Neural cell (in vitro differentiated cells): ENCODE measurements at regions not wholly inside any gene's neighbourhood (a gene's known extent, or its start where the extent isn't known, plus 50 kb on each side); places are given as distances from the start of the nearest gene placed in this dataset.

Experiments used
- EP300 ChIP-seq: fragments of 450-650 bp; conservative IDR thresholded peaks from 2 replicates; pipeline ENCODE4 v1.6.1; 2014; ENCODE audit warnings: antibody characterized with exemption, mild to moderate bottlenecking, moderate library complexity; ENCODE audit not compliant: poor library complexity, severe bottlenecking
- EZH2 ChIP-seq: fragments of 200-600, 300-800 bp; shearing (Covaris generic), sonication (generic); IDR thresholded peaks from 2 replicates; pipeline ENCODE4 v1.6.1; 2014; ENCODE audit warnings: antibody characterized with exemption, low read length, borderline replicate concordance, mild to moderate bottlenecking; ENCODE audit not compliant: insufficient read depth, poor library complexity, severe bottlenecking
- POLR2AphosphoS5 ChIP-seq: IDR thresholded peaks from 2 replicates; pipeline ENCODE4 v1.6.1; 2012
- SMC3 ChIP-seq: fragments of 450-650 bp; conservative IDR thresholded peaks from 2 replicates; pipeline ENCODE4 v1.6.1; 2014; ENCODE audit warnings: antibody characterized with exemption, mild to moderate bottlenecking, moderate library complexity; ENCODE audit not compliant: poor library complexity
- TF ChIP-seq, protein P1 (sequence below): fragments of 450-650 bp; IDR thresholded peaks from 2 replicates; pipeline ENCODE4 v1.5.1; 2014; ENCODE audit warnings: antibody characterized with exemption, mild to moderate bottlenecking, moderate library complexity; ENCODE audit not compliant: poor library complexity, severe bottlenecking

DNA sequence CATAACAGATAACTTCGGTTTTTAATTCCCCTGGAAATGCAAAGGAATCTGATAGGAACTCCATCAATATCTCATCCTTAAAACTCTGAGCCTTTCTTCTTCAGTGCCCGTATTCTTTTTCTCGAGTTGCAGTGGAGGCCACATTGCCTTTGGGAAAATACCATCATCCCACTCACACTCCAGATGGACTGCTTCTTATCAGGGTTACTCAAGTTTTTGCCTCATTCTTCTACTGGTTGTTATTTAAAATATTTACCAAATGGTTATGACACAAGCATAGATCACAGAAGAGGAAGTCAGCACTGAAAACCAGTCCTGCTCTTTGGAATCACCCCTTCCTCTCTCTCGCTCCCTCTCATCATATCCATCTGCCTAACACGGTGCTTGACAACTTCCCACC lies 1020.5 kb upstream of the SLC10A2 start:
- TF ChIP-seq, protein P1, sequence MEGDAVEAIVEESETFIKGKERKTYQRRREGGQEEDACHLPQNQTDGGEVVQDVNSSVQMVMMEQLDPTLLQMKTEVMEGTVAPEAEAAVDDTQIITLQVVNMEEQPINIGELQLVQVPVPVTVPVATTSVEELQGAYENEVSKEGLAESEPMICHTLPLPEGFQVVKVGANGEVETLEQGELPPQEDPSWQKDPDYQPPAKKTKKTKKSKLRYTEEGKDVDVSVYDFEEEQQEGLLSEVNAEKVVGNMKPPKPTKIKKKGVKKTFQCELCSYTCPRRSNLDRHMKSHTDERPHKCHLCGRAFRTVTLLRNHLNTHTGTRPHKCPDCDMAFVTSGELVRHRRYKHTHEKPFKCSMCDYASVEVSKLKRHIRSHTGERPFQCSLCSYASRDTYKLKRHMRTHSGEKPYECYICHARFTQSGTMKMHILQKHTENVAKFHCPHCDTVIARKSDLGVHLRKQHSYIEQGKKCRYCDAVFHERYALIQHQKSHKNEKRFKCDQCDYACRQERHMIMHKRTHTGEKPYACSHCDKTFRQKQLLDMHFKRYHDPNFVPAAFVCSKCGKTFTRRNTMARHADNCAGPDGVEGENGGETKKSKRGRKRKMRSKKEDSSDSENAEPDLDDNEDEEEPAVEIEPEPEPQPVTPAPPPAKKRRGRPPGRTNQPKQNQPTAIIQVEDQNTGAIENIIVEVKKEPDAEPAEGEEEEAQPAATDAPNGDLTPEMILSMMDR: no peak
- TF ChIP-seq EZH2 (no peak), POLR2AphosphoS5 (no peak), EP300 (no peak), SMC3 (no peak)
